T-helper 1 cell treated with Interleukin-12 subunit alpha and Interleukin-12 subunit beta and Interleukin-4 antibody, amounts not matched to agents 30 μg/mL and 1 μg/mL, for 36 hours (primary cell): ENCODE measurements at regions not wholly inside any gene's neighbourhood (a gene's known extent, or its start where the extent isn't known, plus 50 kb on each side); places are given as distances from the start of the nearest gene placed in this dataset.

Experiments
- H3K27ac Mint-ChIP-seq: one replicate; pipeline ENCODE4 v1.8.0; 2021; ENCODE audit warnings: mild to moderate bottlenecking, mixed read lengths
- H3K27me3 Mint-ChIP-seq: one replicate; pipeline ENCODE4 v1.8.0; 2021; ENCODE audit warnings: low read depth, mixed read lengths
- H3K36me3 Mint-ChIP-seq: one replicate; pipeline ENCODE4 v1.8.0; 2021; ENCODE audit warnings: low read depth, mixed read lengths
- H3K4me1 Mint-ChIP-seq: one replicate; pipeline ENCODE4 v1.8.0; 2021; ENCODE audit warnings: low read depth, mixed read lengths
- H3K4me3 Mint-ChIP-seq: one replicate; pipeline ENCODE4 v1.8.0; 2021; ENCODE audit warnings: mild to moderate bottlenecking, moderate library complexity, mixed read lengths
- H3K9me3 Mint-ChIP-seq: one replicate; pipeline ENCODE4 v1.8.0; 2021; ENCODE audit warnings: mixed read lengths

DNA sequence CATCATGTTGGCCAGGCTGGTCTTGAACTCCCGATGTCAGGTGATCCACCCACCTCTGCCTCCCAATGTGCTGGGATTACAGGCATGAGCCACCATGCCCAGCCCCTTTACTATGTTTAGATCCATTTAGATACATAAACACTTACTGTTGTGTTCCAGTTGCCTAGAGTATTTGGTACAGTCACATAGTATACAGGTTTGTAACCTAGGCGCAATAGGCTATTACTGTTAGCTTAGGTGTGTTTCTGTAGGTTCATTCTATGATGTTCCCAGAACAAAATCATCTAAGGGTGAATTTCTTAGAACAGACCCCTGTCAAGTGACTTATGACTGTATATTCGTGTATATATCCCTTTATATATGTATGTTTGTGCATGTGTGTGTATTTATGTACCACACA lies 61.8 kb downstream of the MYCN start:
- Mint-ChIP-seq H3K36me3 (no peaks in the 10 kb centered on the region), H3K4me3 (no peak overlapping the region), H3K27me3 (no peaks in the 10 kb centered on the region), H3K27ac (no peak overlapping the region), H3K9me3 (no peaks in the 10 kb centered on the region), H3K4me1 (no peaks in the 10 kb centered on the region)

DNA sequence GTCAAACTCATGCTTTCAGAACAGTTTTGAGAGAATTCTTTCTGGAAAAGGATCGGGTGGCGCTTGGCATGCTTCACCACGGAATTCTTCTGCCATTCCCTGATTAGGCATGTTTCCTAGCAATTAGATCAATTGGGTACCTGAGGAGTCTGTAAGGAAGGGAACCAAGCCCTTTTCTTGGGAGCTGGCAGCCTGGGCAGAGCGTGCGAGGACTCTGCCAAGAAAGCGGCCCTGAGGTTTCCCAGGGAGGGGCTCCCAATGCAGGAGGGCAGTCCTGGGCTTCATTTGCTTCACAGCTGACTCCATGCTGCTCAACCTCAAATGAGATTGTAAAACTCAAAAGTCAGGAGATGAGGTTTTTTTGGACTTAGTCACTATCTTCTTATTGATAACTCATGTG lies 60.3 kb downstream of the MYCN start:
- Mint-ChIP-seq H3K36me3 (no peaks in the 10 kb centered on the region), H3K9me3 (no peaks in the 10 kb centered on the region), H3K27me3 (no peaks in the 10 kb centered on the region), H3K27ac (no peak overlapping the region), H3K4me1 (no peaks in the 10 kb centered on the region), H3K4me3 (no peak overlapping the region)

DNA sequence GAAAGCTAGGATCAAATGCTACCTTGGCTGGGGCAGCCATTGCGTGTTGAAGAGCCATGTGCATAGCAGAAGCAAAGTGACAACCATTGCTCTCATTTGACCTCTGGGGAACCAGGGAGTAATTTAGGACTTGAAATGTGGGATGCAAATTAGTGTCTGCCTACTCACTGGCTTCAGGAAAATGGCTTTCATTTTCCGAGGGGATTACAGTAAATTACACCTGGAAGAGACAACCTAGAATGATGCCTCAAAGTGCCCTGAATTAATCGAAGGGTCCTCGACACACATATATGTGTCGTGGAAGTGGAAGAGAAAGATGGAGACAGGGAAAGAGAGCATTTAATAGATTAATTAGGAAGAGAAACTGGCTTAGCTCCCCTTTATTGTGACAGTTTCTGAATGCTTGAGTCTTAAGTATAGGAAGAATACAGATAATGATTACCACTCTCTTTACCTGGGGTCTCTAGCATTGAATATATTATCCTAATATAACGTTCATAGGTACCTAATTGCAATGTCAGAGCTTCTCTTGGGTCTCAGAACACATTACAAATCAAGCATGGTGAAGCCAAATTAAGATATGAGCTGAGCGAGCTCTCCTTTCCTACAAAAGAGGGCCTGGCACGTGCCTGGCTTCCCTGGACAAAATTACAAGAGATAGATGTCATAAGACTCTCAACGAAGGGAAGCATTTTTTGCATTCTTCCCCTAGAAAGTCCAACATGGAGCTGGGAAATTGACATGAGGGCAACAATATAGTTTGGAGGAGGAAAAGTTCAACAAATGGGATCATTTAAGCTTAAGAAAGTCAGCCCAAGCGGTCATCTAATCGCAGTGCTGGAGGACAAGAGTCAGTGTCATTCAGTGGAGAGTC lies 59.5 kb downstream of the MYCN start:
- no peak overlapping the region for H3K27ac Mint-ChIP-seq
- no peaks in the 10 kb centered on the region for H3K9me3 Mint-ChIP-seq
- H3K27me3 Mint-ChIP-seq, result no peaks in the 10 kb centered on the region
- no peaks in the 10 kb centered on the region for H3K4me1 Mint-ChIP-seq
- H3K4me3 Mint-ChIP-seq, result no peak overlapping the region
- no peaks in the 10 kb centered on the region for H3K36me3 Mint-ChIP-seq

DNA sequence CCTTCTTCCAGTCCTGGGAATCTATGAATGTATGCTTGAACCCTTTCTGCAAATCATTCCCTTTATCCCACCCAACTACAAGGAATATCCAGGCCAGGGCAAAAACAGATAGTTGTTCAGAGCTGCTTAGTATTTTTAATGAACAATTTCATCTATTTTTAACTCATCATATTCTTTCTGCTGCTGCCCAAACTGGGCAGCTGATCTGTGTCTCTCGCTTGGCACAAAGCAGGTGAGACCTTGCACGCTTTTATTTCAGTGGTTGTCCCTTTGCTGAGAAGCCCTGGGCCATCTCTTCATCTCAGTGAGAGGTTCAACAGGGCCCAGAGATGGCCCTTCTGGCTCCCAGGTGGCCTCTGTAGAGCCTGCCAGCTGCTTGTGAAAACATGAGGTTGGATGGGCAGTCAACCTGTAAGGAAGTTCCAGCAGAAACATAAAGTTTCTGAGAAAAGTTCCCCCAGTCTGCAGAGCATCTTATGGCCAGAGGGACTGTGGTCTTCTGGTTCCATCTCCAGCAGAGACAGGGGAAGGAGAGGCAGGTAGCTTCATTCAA lies 57.5 kb downstream of the MYCN start:
- Mint-ChIP-seq H3K27me3 (no peaks in the 10 kb centered on the region), H3K4me1 (no peaks in the 10 kb centered on the region), H3K9me3 (no peaks in the 10 kb centered on the region), H3K27ac (no peak overlapping the region), H3K36me3 (no peaks in the 10 kb centered on the region), H3K4me3 (no peak overlapping the region)

DNA sequence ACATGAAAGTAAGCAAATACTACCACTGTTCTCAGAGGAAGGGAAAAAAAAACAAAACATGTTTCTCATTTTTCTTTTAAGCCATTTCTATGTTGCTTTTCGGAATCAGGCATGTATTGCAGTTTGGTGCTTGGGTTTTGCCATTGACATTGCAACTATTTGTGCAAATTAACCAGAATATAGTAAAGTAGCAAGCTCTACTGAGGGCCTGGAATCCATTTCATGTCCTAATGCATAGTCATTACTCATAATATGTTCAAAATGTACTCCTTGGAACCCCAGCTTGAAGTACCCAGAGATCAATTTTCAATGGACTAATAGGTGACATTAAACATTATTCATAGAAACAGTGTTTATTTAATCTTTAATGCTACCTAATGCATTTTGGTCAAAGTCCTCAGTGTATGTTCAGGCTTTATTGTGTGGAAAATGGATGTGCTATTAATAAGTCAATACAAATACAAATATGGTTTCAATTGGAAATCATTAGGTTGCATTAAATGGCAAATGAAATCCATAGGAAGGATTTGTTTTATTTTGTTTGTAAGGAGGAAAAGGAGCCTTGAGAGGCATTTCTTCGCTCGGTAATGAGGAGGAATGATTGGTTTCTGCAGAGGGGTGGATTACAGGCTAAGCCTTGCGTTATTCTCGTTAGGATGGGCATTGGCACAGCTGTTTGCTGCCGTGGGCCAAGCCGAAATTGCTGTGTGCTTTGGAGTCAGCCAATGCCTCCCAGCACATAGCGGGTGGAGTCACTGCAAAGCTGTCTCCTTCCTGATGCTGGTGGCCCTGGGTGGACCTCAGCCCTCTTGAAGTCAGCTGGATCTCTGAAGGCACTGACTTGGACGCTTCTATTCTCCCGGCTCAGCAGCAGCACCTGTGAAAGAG lies 56.4 kb downstream of the MYCN start:
- Mint-ChIP-seq H3K27ac (no peak overlapping the region), H3K27me3 (no peaks in the 10 kb centered on the region)

More for the DNA sequence above, 56.4 kb downstream of the MYCN start:
- Mint-ChIP-seq H3K36me3 (no peaks in the 10 kb centered on the region), H3K4me1 (no peaks in the 10 kb centered on the region), H3K4me3 (no peak overlapping the region), H3K9me3 (no peaks in the 10 kb centered on the region)
